NOMO-1 (cell line): ENCODE measurements at regions not wholly inside any gene's neighbourhood (a gene's known extent, or its start where the extent isn't known, plus 50 kb on each side); places are given as distances from the start of the nearest gene placed in this dataset.
"Not testable (repeated sequence)": the region's sequence is repeated elsewhere in the genome, so short reads cannot be mapped to it uniquely, and the experiment has no call there.

Experiments
- DNase-seq, 2 experiments: peaks; one replicate each; lab custom pipeline; 2025; ENCODE audit not compliant: unreplicated experiment in 2 of 2; lab: John Stamatoyannopoulos, UW

- DNase-seq = no peak
These were observed 474.6 kb downstream of the PLCL1 start for GRCh38 chr2:198279026-198279425.

- no peak for DNase-seq
These were observed 472.8 kb downstream of the PLCL1 start for GRCh38 chr2:198277181-198277580.

- no peak for DNase-seq
These were observed 469.3 kb downstream of the PLCL1 start for GRCh38 chr2:198273660-198274059.

GRCh38 chr2:198270157-198270556, 465.8 kb downstream of the PLCL1 start:
- not testable (repeated sequence) for DNase-seq

GRCh38 chr2:198268519-198268918, 464.1 kb downstream of the PLCL1 start:
- DNase-seq = no peak

GRCh38 chr2:198259496-198259895, 455.1 kb downstream of the PLCL1 start:
- DNase-seq = no peak

- no peak for DNase-seq
These were observed 450.2 kb downstream of the PLCL1 start for GRCh38 chr2:198254536-198255090.

GRCh38 chr2:198253995-198254394, 449.6 kb downstream of the PLCL1 start:
- no peak for DNase-seq

GRCh38 chr2:198252472-198252871, 448.1 kb downstream of the PLCL1 start:
- no peak for DNase-seq

- DNase-seq = no peak
These were observed 437.7 kb downstream of the PLCL1 start for GRCh38 chr2:198242093-198242492.

- DNase-seq = no peak
These were observed 434.0 kb downstream of the PLCL1 start for GRCh38 chr2:198238429-198238828.

GRCh38 chr2:198236338-198236737, 431.9 kb downstream of the PLCL1 start:
- DNase-seq = no peak

GRCh38 chr2:198232281-198232680, 427.9 kb downstream of the PLCL1 start:
- no peak for DNase-seq

- DNase-seq = no peak
These were observed 427.2 kb downstream of the PLCL1 start for GRCh38 chr2:198231562-198231961.

- DNase-seq = no peak
These were observed 416.6 kb downstream of the PLCL1 start for GRCh38 chr2:198220763-198221610.

- no peak for DNase-seq
These were observed 414.9 kb downstream of the PLCL1 start for GRCh38 chr2:198219292-198219691.

- no peak for DNase-seq
These were observed 409.8 kb downstream of the PLCL1 start for GRCh38 chr2:198214114-198214596.

GRCh38 chr2:198213253-198213652, 408.9 kb downstream of the PLCL1 start:
- DNase-seq = no peak

GRCh38 chr2:198211706-198212105, 407.3 kb downstream of the PLCL1 start:
- DNase-seq = no peak

GRCh38 chr2:198203336-198204069, 399.1 kb downstream of the PLCL1 start:
- DNase-seq = no peak
